Heart left ventricle (tissue), 16 donors: ENCODE measurements at regions not wholly inside any gene's neighbourhood (a gene's known extent, or its start where the extent isn't known, plus 50 kb on each side); places are given as distances from the start of the nearest gene placed in this dataset.

Experiments used
- ATAC-seq, 4 donors: fragments of 200-7000 bp; cut with Tn5 transposase; one replicate each; pipeline ENCODE4 v1.9.1; 2020 to 2022; ENCODE audit warnings: moderate library complexity in 4 of 4, mild to moderate bottlenecking in 3 of 4, moderate number of reproducible peaks in 1 of 4
- DNase-seq, 5 donors: peaks; one replicate each; pipeline ENCODE4 v3.0.0-alpha.2; 2020
- H3K27ac ChIP-seq, 12 donors: fragments of 200-600 bp; sonication (generic) in 4 of 12; one replicate each; pipeline versions ENCODE4 v1.5.0 to v1.8.0; 2016 to 2022; ENCODE audit warnings: mild to moderate bottlenecking in 2 of 12
- H3K27me3 ChIP-seq, 9 donors: fragments of 200-600 bp; sonication (generic) in 2 of 9; one replicate each; pipeline versions ENCODE4 v1.5.1 to v1.8.0; 2016 to 2022; ENCODE audit warnings: mild to moderate bottlenecking in 3 of 9
- H3K36me3 ChIP-seq, 9 donors: fragments of 200-600 bp; sonication (generic) in 2 of 9; one replicate each; pipeline versions ENCODE4 v1.5.0 to v1.8.0; 2018 to 2022; ENCODE audit warnings: mild to moderate bottlenecking in 2 of 9
- H3K4me1 ChIP-seq, 12 donors: fragments of 200-600 bp; sonication (generic) in 4 of 12; one replicate each; pipeline versions ENCODE4 v1.5.0 to v1.8.0; 2016 to 2022; ENCODE audit warnings: mild to moderate bottlenecking in 3 of 12
- H3K4me3 ChIP-seq, 12 donors: fragments of 200-600 bp; sonication (generic) in 4 of 12; one replicate each; pipeline versions ENCODE4 v1.5.0 to v1.8.0; 2017 to 2022; ENCODE audit warnings: mild to moderate bottlenecking in 9 of 12, moderate library complexity in 4 of 12
- H3K9me3 ChIP-seq, 12 donors: fragments of 200-600 bp; sonication (generic) in 4 of 12; one replicate each; pipeline versions ENCODE4 v1.5.0 to v1.8.0; 2016 to 2022; ENCODE audit warnings: mild to moderate bottlenecking in 1 of 12
- POLR2A ChIP-seq, 2 donors: fragments of 450-650 bp; IDR thresholded peaks; one replicate each; pipeline ENCODE4 v1.6.1; 2017; ENCODE audit warnings: antibody characterized with exemption in 2 of 2, mild to moderate bottlenecking in 2 of 2, moderate library complexity in 2 of 2
- WGBS, 4 donors: extraction: QIAGEN DNeasy Blood & Tissue Kit in 2 of 4; methylation state at CpG; one replicate each; pipeline versions ENCODE4 v1.1.5 to v1.1.7; 2013 to 2018; 5-methylcytosine and 5-hydroxymethylcytosine counted together
- intact Hi-C, 10 donors: fragments of 100-400 bp; cut with DNase I; formaldehyde crosslinking; loops; one replicate each; pipeline versions ENCODE4 v1.11.1 to v1.14.2; 2022
- TF ChIP-seq, protein P1 (sequence below), 12 donors: fragments of 200-600 bp; sonication (generic) in 4 of 12; IDR thresholded peaks; one replicate each; pipeline versions ENCODE4 v1.5.0 to v1.8.0; 2018 to 2022; ENCODE audit warnings: antibody characterized with exemption in 12 of 12, mild to moderate bottlenecking in 5 of 12
- donor health status: ischemic (EF 13 %, LVEDD 7.1; RV severe dilation, severe dysfunction).
- donor health status: healthy with polysubstance abuse.
- donor health status: DM: no; HTN: yes; CAD: no.
- donor health status: DM: no; HTN: no; CAD: no.
- donor health status: ischemic (EF 25% LVEDD 6.9; RV normal size, moderate dysfunction).
- donor health status: ischemic (EF 25% LVEDD 5.7; RV mildly dilated, moderate dysfunction).
- donor health status: healthy.
- donor health status: DM: yes; HTN: yes; CAD: no.
- donor health status: ischemic (EF 35%, LVEDD 5.7; RV mildly dilated, moderate dysfunction).
- donor health status: nonischemic (EF 11% LVEDD 7.7; RV severe dilation, severe dysfunction).
- donor health status: DM: yes; HTN: yes; CAD: no.
- donor health status: PGD.
- donor health status: ischemic (EF 29% LVEDD 5.4; RV normal size, mild dysfunction).
- donor health status: nonischemic (EF 23%, LVEDD 6.1; RV moderate dilation, normal function).

DNA sequence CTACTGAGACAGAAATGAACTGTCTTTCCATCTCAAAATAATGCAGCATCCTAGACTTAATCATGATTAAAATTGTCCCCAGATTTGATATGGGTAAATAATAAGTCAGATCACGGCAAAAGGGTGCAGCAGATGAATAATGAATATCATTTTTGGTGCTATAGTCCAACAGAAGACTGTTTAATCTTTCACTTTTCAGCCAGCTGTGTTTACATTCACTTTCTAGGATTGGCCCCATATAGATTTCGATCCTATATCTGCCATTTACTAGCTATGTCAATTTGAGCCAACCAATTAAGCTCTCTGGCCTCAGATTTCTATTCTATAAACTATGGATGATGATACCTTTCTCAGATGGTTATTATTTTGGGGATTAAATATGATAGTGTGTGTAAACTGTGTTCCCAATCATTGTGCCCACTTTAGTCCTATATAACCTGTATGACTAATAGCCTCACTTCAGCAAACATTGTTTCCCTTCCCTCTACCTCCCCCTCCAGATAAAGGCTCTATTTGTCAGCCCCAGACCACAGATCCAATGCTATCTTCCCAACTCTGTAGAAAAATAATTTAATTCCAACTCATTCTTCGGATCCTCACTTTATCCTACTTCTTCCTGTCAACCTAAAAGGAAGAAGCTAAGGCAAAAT lies 53.6 kb upstream of the NT5E start:
- WGBS, 4 donors, result 81 to 83% (median 81%) methylated on average over 3 of the region's 3 CpGs
- Histone ChIP-seq H3K9me3 (peaks cover 0 to 10% (median 0%) of the 10 kb centered on the region in 12 donors), H3K27ac (no peak overlapping the region), H3K27me3 (no peaks in the 10 kb centered on the region), H3K36me3 (no peaks in the 10 kb centered on the region), H3K4me3 (no peak overlapping the region), H3K4me1 (peaks cover 0 to 14% (median under 1%) of the 10 kb centered on the region in 12 donors)
- TF ChIP-seq POLR2A (IDR thresholded peaks at IDR 0.05), result no peak
- intact Hi-C loops, result no loop called here
- DNase-seq (no peak), ATAC-seq (no peak)

- TF ChIP-seq, protein P1, sequence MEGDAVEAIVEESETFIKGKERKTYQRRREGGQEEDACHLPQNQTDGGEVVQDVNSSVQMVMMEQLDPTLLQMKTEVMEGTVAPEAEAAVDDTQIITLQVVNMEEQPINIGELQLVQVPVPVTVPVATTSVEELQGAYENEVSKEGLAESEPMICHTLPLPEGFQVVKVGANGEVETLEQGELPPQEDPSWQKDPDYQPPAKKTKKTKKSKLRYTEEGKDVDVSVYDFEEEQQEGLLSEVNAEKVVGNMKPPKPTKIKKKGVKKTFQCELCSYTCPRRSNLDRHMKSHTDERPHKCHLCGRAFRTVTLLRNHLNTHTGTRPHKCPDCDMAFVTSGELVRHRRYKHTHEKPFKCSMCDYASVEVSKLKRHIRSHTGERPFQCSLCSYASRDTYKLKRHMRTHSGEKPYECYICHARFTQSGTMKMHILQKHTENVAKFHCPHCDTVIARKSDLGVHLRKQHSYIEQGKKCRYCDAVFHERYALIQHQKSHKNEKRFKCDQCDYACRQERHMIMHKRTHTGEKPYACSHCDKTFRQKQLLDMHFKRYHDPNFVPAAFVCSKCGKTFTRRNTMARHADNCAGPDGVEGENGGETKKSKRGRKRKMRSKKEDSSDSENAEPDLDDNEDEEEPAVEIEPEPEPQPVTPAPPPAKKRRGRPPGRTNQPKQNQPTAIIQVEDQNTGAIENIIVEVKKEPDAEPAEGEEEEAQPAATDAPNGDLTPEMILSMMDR (IDR thresholded peaks at IDR 0.05), result no peak
- TF ChIP-seq POLR2A (IDR thresholded peaks at IDR 0.05), result no peak
- ATAC-seq, result no peak
- no peak overlapping the region for H3K4me3 ChIP-seq
- DNase-seq, result no peak
- H3K27me3 ChIP-seq, result no peaks in the 10 kb centered on the region
- no peaks in the 10 kb centered on the region for H3K36me3 ChIP-seq
- peaks cover 0 to 14% (median 0%) of the 10 kb centered on the region in 12 donors for H3K4me1 ChIP-seq
- intact Hi-C loops, result no loop called here
- H3K9me3 ChIP-seq, result peaks cover 0 to 10% (median 0%) of the 10 kb centered on the region in 12 donors
- H3K27ac ChIP-seq, result no peak overlapping the region
Measured at GRCh38 chr6:85395746-85396145, 54.1 kb upstream of the NT5E start.

GRCh38 chr6:85394853-85395538 lies 54.9 kb upstream of the NT5E start:
- TF ChIP-seq, protein P1 (IDR thresholded peaks at IDR 0.05), result no peak
- TF ChIP-seq POLR2A (IDR thresholded peaks at IDR 0.05), result no peak
- WGBS, 4 donors, result 75 to 92% (median 91%) methylated on average over 1 of the region's 1 CpG
- no peak overlapping the region for H3K27ac ChIP-seq
- no peaks in the 10 kb centered on the region for H3K27me3 ChIP-seq
- H3K4me3 ChIP-seq, result no peak overlapping the region
- no peaks in the 10 kb centered on the region for H3K36me3 ChIP-seq
- ATAC-seq (no peak), DNase-seq (no peak)
- intact Hi-C loops, result no loop called here
- peaks cover 0 to 10% (median 0%) of the 10 kb centered on the region in 12 donors for H3K9me3 ChIP-seq
- peaks cover 0 to 14% (median 0%) of the 10 kb centered on the region in 12 donors for H3K4me1 ChIP-seq

DNA sequence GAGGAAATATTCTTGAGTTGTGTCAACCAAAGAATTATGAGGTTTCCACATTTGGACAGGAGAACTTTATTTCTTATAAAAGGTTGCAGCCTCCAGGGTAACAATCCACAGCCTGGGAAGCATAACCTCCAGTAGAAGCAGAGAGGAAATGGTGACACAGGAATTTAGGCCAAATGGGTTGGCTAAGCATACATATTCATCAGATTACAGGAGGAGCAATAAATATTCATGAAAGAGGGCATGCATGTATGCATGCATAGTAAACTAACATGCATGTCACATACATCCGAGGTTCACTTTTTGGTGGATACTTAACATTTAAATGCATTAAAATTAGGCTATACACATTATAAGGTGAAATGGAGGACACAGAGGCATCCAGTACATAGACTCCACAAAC lies 55.7 kb upstream of the NT5E start:
- 88 to 95% (median 94%) methylated on average over 1 of the region's 1 CpG for WGBS, 4 donors
- no peaks in the 10 kb centered on the region for H3K36me3 ChIP-seq
- intact Hi-C loops, result no loop called here
- no peak overlapping the region for H3K4me3 ChIP-seq
- H3K9me3 ChIP-seq, result peaks cover 0 to 10% (median 0%) of the 10 kb centered on the region in 12 donors
- peaks cover 0 to 14% (median 0%) of the 10 kb centered on the region in 12 donors for H3K4me1 ChIP-seq
- ATAC-seq, result no peak
- H3K27me3 ChIP-seq, result no peaks in the 10 kb centered on the region
- no peak overlapping the region for H3K27ac ChIP-seq
- no peak for TF ChIP-seq POLR2A (IDR thresholded peaks at IDR 0.05)
- TF ChIP-seq, protein P1 (IDR thresholded peaks at IDR 0.05), result no peak
- DNase-seq, result no peak
